Lower leg skin (tissue), 3 donors: ENCODE measurements at regions not wholly inside any gene's neighbourhood (a gene's known extent, or its start where the extent isn't known, plus 50 kb on each side); places are given as distances from the start of the nearest gene placed in this dataset.

Experiments used
- CTCF ChIP-seq, 3 donors: fragments of 450-650 bp; IDR thresholded peaks; one replicate each; pipeline ENCODE4 v1.5.1; 2016; ENCODE audit warnings: antibody characterized with exemption in 3 of 3, mild to moderate bottlenecking in 3 of 3, moderate library complexity in 2 of 3
- POLR2A ChIP-seq, 2 donors: fragments of 450-650 bp; IDR thresholded peaks; one replicate each; pipeline ENCODE4 v1.6.1; 2016 to 2017; ENCODE audit warnings: antibody characterized with exemption in 2 of 2, mild to moderate bottlenecking in 1 of 2, moderate library complexity in 1 of 2

DNA sequence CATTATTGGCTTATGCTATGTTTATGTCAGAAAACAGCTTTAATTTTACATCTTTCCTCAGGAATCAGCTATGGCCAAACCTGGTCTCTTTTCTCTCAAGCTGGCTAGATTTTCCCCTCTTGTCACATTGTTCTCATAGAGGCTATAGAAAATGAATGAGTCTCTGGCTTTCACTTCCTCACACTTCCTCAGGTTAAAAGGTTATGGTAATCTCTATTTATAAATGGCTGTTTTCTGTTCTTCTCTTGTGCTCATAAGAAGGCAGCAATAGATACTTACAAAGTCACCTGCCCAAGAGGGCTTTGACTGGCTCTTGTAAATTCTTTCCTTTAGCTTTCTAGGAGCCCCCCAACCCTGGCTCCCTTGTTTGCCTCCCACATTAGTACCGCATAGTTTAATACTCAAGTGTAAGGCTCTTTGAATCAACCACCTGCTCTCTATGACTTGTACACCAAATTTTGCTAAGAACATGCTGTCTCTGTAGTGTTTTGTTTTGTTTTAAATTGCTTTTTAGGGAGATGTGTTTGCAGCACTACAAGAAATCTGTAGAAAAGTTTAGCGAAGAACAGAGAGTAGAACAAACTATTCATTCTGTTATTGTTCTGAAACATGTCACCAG is 897.4 kb upstream of the CITED2 start:
- TF ChIP-seq CTCF (IDR thresholded peaks at IDR 0.05) (no peak), POLR2A (IDR thresholded peaks at IDR 0.05) (no peak)
